Endothelial cell of umbilical vein (primary cell): ENCODE measurements at regions not wholly inside any gene's neighbourhood (a gene's known extent, or its start where the extent isn't known, plus 50 kb on each side); places are given as distances from the start of the nearest gene placed in this dataset.
"Not testable (repeated sequence)": the region's sequence is repeated elsewhere in the genome, so short reads cannot be mapped to it uniquely, and the experiment has no call there.

Experiments used
- BruUV-seq: library from RNA; stranded (reverse); fragments of 400-500 nt; replicated peaks from 2 replicates; lab custom pipeline; 2021; lab: Mats Ljungman, UMichigan
- CTCF ChIA-PET: fragments of 300-600, 350-600 bp; sonication (Branson Sonifier 250); formaldehyde crosslinking; loops from one replicate; lab custom pipeline; 2021; ENCODE audit warnings: antibody characterized with exemption, inconsistent platforms; lab: Charles Lee
- POLR2A ChIA-PET: fragments of 300-600, 350-600 bp; sonication (Branson Sonifier 250); formaldehyde crosslinking; loops from one replicate; lab custom pipeline; 2021; ENCODE audit warnings: antibody characterized with exemption, inconsistent platforms; lab: Charles Lee
- DNase-seq: peaks from one replicate; pipeline ENCODE4 v3.0.0-alpha.2; 2011; ENCODE audit warnings: low read depth, low spot score
- FAIRE-seq: peaks from 2 replicates; lab custom pipeline; 2011; peaks lifted over from hg19 to GRCh38; lab: Jason Lieb, UNC
- H2AFZ ChIP-seq: 2 replicates; pipeline ENCODE4 v1.6.0; 2012; ENCODE audit warnings: low read depth, low read length, control low read depth, inconsistent platforms
- H3K27ac ChIP-seq: 2 replicates; pipeline ENCODE4 v1.5.1; 2011; ENCODE audit warnings: low read depth, mild to moderate bottlenecking, control low read depth, low read length, moderate library complexity; ENCODE audit not compliant: insufficient read depth
- H3K27me3 ChIP-seq, 2 experiments: 2 replicates each; pipeline versions ENCODE4 v1.6.0 to v1.6.1; 2011; ENCODE audit warnings: low read length in 2 of 2, mixed read lengths in 1 of 2; ENCODE audit not compliant: control insufficient read depth in 2 of 2, insufficient read depth in 2 of 2
- H3K36me3 ChIP-seq, 2 experiments: 2 replicates in 1 of 2; 3 replicates in 1 of 2; pipeline ENCODE4 v1.5.1; 2011; ENCODE audit warnings: low read length in 2 of 2, mild to moderate bottlenecking in 1 of 2, moderate library complexity in 1 of 2; ENCODE audit not compliant: control insufficient read depth in 2 of 2, insufficient read depth in 2 of 2; ENCODE audit errors: extremely low read depth in 1 of 2
- H3K4me1 ChIP-seq: 3 replicates; pipeline ENCODE4 v1.5.1; 2011; ENCODE audit warnings: mild to moderate bottlenecking, low read length; ENCODE audit not compliant: control insufficient read depth, insufficient read depth; ENCODE audit errors: extremely low read depth
- H3K4me2 ChIP-seq: 2 replicates; pipeline ENCODE4 v1.6.1; 2011; ENCODE audit warnings: low read length, control low read depth, mixed read lengths; ENCODE audit not compliant: insufficient read depth
- H3K4me3 ChIP-seq, 3 experiments: fragments of 200-600 bp in 1 of 3; sonication (generic), shearing (Covaris generic) in 1 of 3; replicated peaks in 1 of 3; 2 replicates each; pipeline ENCODE4 v1.5.1; 2011 to 2016; ENCODE audit warnings: control low read depth in 3 of 3, low read length in 3 of 3, mild to moderate bottlenecking in 2 of 3, inconsistent platforms in 1 of 3, low read depth in 1 of 3, moderate library complexity in 1 of 3; ENCODE audit not compliant: insufficient read depth in 1 of 3
- H3K79me2 ChIP-seq: 2 replicates; pipeline ENCODE4 v1.6.0; 2012; ENCODE audit warnings: low read length, inconsistent platforms; ENCODE audit not compliant: control insufficient read depth, insufficient read depth
- H3K9ac ChIP-seq: replicated peaks from 2 replicates; pipeline ENCODE3; 2011; ENCODE audit warnings: low read length, control low read depth; ENCODE audit not compliant: insufficient read depth; ENCODE audit errors: extremely low read depth
- H3K9me1 ChIP-seq: replicated peaks from 3 replicates; pipeline ENCODE4 v1.6.0; 2011; ENCODE audit warnings: mild to moderate bottlenecking, low read length; ENCODE audit not compliant: control insufficient read depth, insufficient read depth; ENCODE audit errors: extremely low read depth
- H3K9me3 ChIP-seq: replicated peaks from 2 replicates; pipeline ENCODE4 v1.5.1; 2012; ENCODE audit warnings: low read length, inconsistent platforms; ENCODE audit not compliant: control insufficient read depth, insufficient read depth
- H4K20me1 ChIP-seq: replicated peaks from 2 replicates; pipeline ENCODE3; 2011; ENCODE audit warnings: mild to moderate bottlenecking, low read length; ENCODE audit not compliant: control insufficient read depth, insufficient read depth; ENCODE audit errors: extremely low read depth
- dilution Hi-C: fragments of 300-500 bp; cut with MboI; formaldehyde crosslinking; loops from one replicate; pipeline ENCODE4 v1.15.0; 2019; ENCODE audit warnings: low sequenced_read_pairs; ENCODE audit not compliant: extremely low pct_ligation_motif_present
- intact Hi-C: fragments of 100-400 bp; cut with micrococcal nuclease; formaldehyde crosslinking; loops from one replicate; pipeline ENCODE4 v1.10.0; 2022

DNA sequence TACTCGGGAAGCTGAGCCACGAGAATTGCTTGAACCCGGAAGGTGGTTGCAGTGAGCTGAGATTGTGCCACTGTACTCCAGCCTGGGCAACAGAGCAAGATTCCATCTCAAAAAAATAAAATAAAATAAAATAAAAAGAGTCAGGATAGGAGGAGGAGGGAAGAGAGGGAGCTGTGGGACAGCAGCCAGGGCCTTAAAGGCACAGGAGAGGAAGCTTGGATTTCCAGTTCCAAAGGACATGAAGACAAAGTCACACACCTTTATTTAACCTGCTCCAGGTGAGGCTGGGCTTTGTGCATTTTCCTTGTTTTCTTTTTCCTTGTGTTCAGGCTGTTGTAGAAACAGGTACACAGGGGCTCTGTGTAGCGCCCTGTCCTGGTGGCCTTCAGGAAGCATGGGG lies 138.2 kb upstream of the HMX1 start:
- H3K79me2 ChIP-seq, intact Hi-C loops, H3K9me3 ChIP-seq, H3K36me3 ChIP-seq, H3K27ac ChIP-seq, dilution Hi-C loops, H4K20me1 ChIP-seq, BruUV-seq, POLR2A ChIA-PET, FAIRE-seq, H2AFZ ChIP-seq, H3K9me1 ChIP-seq, H3K9ac ChIP-seq, H3K27me3 ChIP-seq, H3K4me1 ChIP-seq, H3K4me2 ChIP-seq, DNase-seq, H3K4me3 ChIP-seq: not testable (repeated sequence)
- CTCF ChIA-PET: interaction anchor here (1.6 kb wide), 1 partner anchor 9 kb away, joined by 7 read pairs; no protein-coding TSS in a partner anchor

DNA sequence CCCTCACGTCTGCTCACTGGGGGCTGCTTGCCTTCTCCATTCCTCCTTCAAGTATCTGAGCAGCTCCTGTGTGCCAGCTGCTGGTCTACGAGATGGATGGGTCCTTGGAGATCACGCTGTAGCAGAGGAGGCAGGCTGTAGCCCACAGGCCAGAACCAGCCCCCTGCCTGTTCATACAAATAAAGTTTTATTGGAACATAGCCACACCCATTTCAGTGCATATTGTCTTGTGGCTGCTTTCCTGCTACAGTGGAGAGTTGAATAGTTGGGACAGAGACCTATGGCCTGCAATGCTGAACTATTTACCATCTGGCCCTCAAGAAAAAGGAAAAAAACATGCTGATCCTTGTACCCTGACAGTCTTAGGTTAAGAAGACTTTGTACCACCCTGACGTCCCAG lies 136.8 kb upstream of the HMX1 start:
- H3K4me2 ChIP-seq, H3K27me3 ChIP-seq, POLR2A ChIA-PET, H3K36me3 ChIP-seq, H4K20me1 ChIP-seq, H3K9me1 ChIP-seq, CTCF ChIA-PET, DNase-seq, H3K9me3 ChIP-seq, H2AFZ ChIP-seq, H3K9ac ChIP-seq, H3K79me2 ChIP-seq, H3K4me1 ChIP-seq, BruUV-seq, dilution Hi-C loops, FAIRE-seq, H3K27ac ChIP-seq, intact Hi-C loops, H3K4me3 ChIP-seq: not testable (repeated sequence)

DNA sequence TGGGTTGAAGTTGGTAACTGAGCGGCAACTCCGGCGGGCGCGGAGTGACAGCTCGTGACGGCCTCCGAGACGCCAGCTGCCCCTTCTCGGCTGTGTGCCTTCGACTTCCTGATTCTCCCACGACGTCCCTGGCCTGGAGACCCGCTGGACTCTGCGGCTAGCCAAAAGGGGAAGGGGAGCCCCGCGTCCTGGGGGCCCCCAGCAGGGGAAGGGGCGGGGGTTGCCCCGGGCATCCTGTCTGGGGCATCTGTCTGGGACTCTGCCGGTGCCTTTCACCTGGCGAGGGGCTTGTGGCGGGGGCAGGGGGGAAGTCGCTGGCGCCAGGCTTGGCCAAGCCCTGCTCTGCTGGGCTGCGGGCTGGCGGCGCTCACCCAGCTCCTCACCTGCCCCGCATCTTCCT lies 129.5 kb upstream of the HMX1 start:
- BruUV-seq, POLR2A ChIA-PET: not testable (repeated sequence)

More for the DNA sequence above, 129.5 kb upstream of the HMX1 start:
- FAIRE-seq, H3K9me1 ChIP-seq, intact Hi-C loops, H4K20me1 ChIP-seq, H3K27ac ChIP-seq, H2AFZ ChIP-seq, H3K4me3 ChIP-seq, H3K36me3 ChIP-seq, H3K9ac ChIP-seq, dilution Hi-C loops, H3K4me1 ChIP-seq, DNase-seq, H3K79me2 ChIP-seq, H3K4me2 ChIP-seq, H3K9me3 ChIP-seq, H3K27me3 ChIP-seq: not testable (repeated sequence)
- CTCF ChIA-PET: interaction anchor here (0.6 to 1.0 kb wide), 9 partner anchors 8 to 1063 kb away, joined by 3 to 7 read pairs (median 4); no protein-coding TSS in a partner anchor
